Heart right ventricle (tissue), 16 donors: ENCODE measurements at regions not wholly inside any gene's neighbourhood (a gene's known extent, or its start where the extent isn't known, plus 50 kb on each side); places are given as distances from the start of the nearest gene placed in this dataset.

Source experiments
- ATAC-seq, 8 donors: fragments of 200-7000 bp; cut with Tn5 transposase; one replicate each; pipeline ENCODE4 v1.9.1; 2020; ENCODE audit warnings: mild to moderate bottlenecking in 8 of 8, moderate library complexity in 8 of 8, moderate number of reproducible peaks in 1 of 8
- DNase-seq, 2 donors: peaks; one replicate each; pipeline ENCODE4 v3.0.0-alpha.2; 2020
- H3K27ac ChIP-seq, 10 donors: fragments of 200-600 bp; sonication (generic) in 2 of 10; one replicate each; pipeline versions ENCODE4 v1.5.0 to v1.8.0; 2020 to 2022; ENCODE audit warnings: mild to moderate bottlenecking in 3 of 10
- H3K27me3 ChIP-seq, 7 donors: fragments of 200-600 bp; one replicate each; pipeline ENCODE4 v1.8.0; 2021 to 2022; ENCODE audit warnings: mild to moderate bottlenecking in 2 of 7
- H3K36me3 ChIP-seq, 9 donors: fragments of 200-600 bp; sonication (generic) in 1 of 9; one replicate each; pipeline versions ENCODE4 v1.5.0 to v1.8.0; 2020 to 2022; ENCODE audit warnings: mild to moderate bottlenecking in 2 of 9
- H3K4me1 ChIP-seq, 9 donors: fragments of 200-600 bp; sonication (generic) in 1 of 9; one replicate each; pipeline versions ENCODE4 v1.5.0 to v1.8.0; 2020 to 2022; ENCODE audit warnings: mild to moderate bottlenecking in 4 of 9
- H3K4me3 ChIP-seq, 10 donors: fragments of 200-600 bp; sonication (generic) in 2 of 10; one replicate each; pipeline versions ENCODE4 v1.5.0 to v1.8.0; 2020 to 2022; ENCODE audit warnings: mild to moderate bottlenecking in 7 of 10, moderate library complexity in 2 of 10
- H3K9me3 ChIP-seq, 11 donors: fragments of 200-600 bp in 10 of 11; sonication (generic) in 2 of 11; one replicate each; pipeline versions ENCODE4 v1.5.0 to v1.8.0; 2013 to 2022; ENCODE audit warnings: mild to moderate bottlenecking in 2 of 11, control low read depth in 1 of 11, moderate library complexity in 1 of 11
- WGBS, 2 donors: extraction: QIAGEN DNeasy Blood & Tissue Kit; methylation state at CpG; one replicate each; pipeline ENCODE4 v1.1.7; 2013; ENCODE audit warnings: inconsistent platforms in 1 of 2; 5-methylcytosine and 5-hydroxymethylcytosine counted together
- intact Hi-C, 10 donors: fragments of 100-400 bp; cut with DNase I; formaldehyde crosslinking; loops; one replicate each; pipeline versions ENCODE4 v1.11.1 to v1.14.2; 2022
- TF ChIP-seq, protein P1 (sequence below), 9 donors: fragments of 200-600 bp; sonication (generic) in 2 of 9; IDR thresholded peaks; one replicate each; pipeline versions ENCODE4 v1.5.0 to v1.8.0; 2021 to 2022; ENCODE audit warnings: antibody characterized with exemption in 9 of 9, mild to moderate bottlenecking in 5 of 9, moderate library complexity in 1 of 9
- donor health status: Arrhythmogenic right ventricular cardiomyopathy.
- donor health status: ischemic (EF 13 %, LVEDD 7.1; RV severe dilation, severe dysfunction).
- donor health status: healthy with polysubstance abuse.
- donor health status: DM: no; HTN: yes; CAD: no.
- donor health status: DM: no; HTN: no; CAD: no.
- donor health status: ischemic (EF 25% LVEDD 6.9; RV normal size, moderate dysfunction).
- donor health status: ischemic (EF 25% LVEDD 5.7; RV mildly dilated, moderate dysfunction).
- donor health status: healthy.
- donor health status: DM: yes; HTN: yes; CAD: no.
- donor health status: Ischemic cardiomyopathy.
- donor health status: ischemic (EF 35%, LVEDD 5.7; RV mildly dilated, moderate dysfunction).
- donor health status: nonischemic (EF 11% LVEDD 7.7; RV severe dilation, severe dysfunction).
- donor health status: DM: yes; HTN: yes; CAD: no.
- donor health status: PGD.
- donor health status: ischemic (EF 29% LVEDD 5.4; RV normal size, mild dysfunction).
- donor health status: nonischemic (EF 23%, LVEDD 6.1; RV moderate dilation, normal function).

DNA sequence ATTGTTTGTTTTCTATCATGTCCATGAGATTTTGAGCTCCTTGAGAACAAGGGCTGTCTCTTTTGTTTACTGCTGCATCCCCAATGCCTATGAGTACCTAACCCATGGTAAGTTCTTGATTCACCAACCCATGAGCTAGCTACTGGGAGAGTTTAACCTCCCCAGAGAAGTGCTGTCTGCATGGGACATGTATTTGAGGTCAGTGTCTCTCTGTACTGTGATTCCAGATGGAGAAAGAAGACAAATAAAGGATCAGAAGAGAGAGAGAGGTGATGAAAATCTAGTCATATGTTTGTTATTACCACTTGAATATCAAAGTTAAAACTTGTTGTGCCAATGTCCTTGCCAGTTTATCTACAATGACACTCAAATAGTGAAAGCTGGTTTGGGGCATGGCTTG is 421.8 kb downstream of the BCAT1 start:
- no peaks in the 10 kb centered on the region for H3K27me3 ChIP-seq
- TF ChIP-seq, protein P1, sequence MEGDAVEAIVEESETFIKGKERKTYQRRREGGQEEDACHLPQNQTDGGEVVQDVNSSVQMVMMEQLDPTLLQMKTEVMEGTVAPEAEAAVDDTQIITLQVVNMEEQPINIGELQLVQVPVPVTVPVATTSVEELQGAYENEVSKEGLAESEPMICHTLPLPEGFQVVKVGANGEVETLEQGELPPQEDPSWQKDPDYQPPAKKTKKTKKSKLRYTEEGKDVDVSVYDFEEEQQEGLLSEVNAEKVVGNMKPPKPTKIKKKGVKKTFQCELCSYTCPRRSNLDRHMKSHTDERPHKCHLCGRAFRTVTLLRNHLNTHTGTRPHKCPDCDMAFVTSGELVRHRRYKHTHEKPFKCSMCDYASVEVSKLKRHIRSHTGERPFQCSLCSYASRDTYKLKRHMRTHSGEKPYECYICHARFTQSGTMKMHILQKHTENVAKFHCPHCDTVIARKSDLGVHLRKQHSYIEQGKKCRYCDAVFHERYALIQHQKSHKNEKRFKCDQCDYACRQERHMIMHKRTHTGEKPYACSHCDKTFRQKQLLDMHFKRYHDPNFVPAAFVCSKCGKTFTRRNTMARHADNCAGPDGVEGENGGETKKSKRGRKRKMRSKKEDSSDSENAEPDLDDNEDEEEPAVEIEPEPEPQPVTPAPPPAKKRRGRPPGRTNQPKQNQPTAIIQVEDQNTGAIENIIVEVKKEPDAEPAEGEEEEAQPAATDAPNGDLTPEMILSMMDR (IDR thresholded peaks at IDR 0.05), result no peak
- intact Hi-C loops, result no loop called here
- H3K4me1 ChIP-seq, result peaks cover 0 to 11% (median 0%) of the 10 kb centered on the region in 9 donors
- no peak overlapping the region for H3K27ac ChIP-seq
- ATAC-seq, result no peak
- peaks cover 0 to 21% (median 0%) of the 10 kb centered on the region in 11 donors for H3K9me3 ChIP-seq
- no peak for DNase-seq
- no peak overlapping the region for H3K4me3 ChIP-seq
- H3K36me3 ChIP-seq, result no peaks in the 10 kb centered on the region

DNA sequence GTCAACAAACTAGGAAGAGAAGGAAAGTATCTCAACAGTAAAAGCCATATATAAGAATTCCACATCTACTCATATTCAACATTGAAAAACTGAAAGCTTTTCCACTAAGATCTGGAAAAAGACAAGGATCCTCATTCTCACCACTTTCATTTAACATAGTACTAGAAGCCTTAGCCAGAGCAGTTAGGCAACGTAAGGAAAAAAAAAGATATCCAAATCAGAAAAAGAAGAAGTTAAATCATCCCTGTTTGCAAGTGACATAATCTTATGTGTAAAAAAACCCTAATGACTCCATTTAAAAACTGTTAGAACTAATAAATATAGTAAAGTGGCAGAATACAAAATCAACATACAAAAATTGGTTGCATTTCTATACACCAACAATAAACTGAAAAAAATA is 426.2 kb downstream of the BCAT1 start:
- Histone ChIP-seq H3K27ac (no peak overlapping the region), H3K27me3 (no peaks in the 10 kb centered on the region), H3K4me1 (no peaks in the 10 kb centered on the region), H3K36me3 (no peaks in the 10 kb centered on the region), H3K9me3 (peaks cover 0 to 63% (median 19%) of the 10 kb centered on the region in 11 donors), H3K4me3 (no peak overlapping the region)
- WGBS, 2 donors, result 86 to 88% methylated on average over 1 of the region's 1 CpG
- DNase-seq, result no peak
- TF ChIP-seq, protein P1 (IDR thresholded peaks at IDR 0.05), result no peak
- intact Hi-C loops, result no loop called here
- ATAC-seq, result no peak

DNA sequence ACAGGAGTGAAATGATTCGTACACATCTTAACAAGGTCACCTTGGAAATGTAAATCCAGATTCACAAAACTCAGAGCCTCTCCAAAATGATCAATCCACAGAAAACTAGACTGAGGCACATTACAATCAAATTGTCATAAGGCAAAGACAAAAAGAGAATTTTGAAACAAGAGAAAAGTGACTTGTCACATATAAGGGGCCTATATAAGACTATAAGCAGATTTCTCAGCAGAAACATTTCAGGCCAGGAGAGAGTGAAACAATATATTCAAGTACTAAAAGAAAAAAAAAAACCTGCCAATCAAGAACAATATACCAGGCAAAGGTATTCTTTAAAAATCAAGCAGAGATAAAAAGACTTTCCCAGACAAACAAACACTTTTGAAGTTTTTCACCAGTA is 429.1 kb downstream of the BCAT1 start:
- WGBS, 2 donors, result 90 to 96% methylated on average over 1 of the region's 1 CpG
- no peaks in the 10 kb centered on the region for H3K27me3 ChIP-seq
- intact Hi-C loops, result no loop called here
- no peaks in the 10 kb centered on the region for H3K36me3 ChIP-seq
- H3K4me1 ChIP-seq, result no peaks in the 10 kb centered on the region
- H3K27ac ChIP-seq, result no peak overlapping the region
- DNase-seq (no peak), ATAC-seq (no peak)
- no peak overlapping the region for H3K4me3 ChIP-seq
- TF ChIP-seq, protein P1 (IDR thresholded peaks at IDR 0.05), result no peak
- H3K9me3 ChIP-seq, result peaks cover 0 to 64% (median 19%) of the 10 kb centered on the region in 11 donors

DNA sequence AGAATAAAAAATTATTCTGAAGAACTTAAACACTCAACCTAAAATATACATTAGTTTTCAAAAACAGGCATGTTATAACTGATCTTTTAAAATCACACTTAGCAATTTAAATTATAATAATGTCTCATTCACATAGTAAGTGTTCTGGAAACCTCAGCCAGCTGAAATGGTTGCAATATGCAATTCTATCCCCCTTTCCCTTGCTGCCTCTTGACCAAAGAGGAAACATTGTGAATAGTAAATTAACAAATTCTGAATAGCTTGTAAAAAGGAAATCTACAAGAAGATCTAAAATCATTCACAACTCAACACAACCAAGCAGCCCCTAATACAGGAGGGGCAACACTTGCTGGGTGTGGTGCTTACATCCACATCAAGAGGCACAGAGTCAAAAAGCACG is 431.9 kb downstream of the BCAT1 start:
- no peak for ATAC-seq
- intact Hi-C loops, result no loop called here
- DNase-seq, result no peak
- H3K27me3 ChIP-seq, result no peaks in the 10 kb centered on the region
- H3K4me1 ChIP-seq, result no peaks in the 10 kb centered on the region
- H3K27ac ChIP-seq, result no peak overlapping the region
- 61 to 63% methylated on average over 1 of the region's 1 CpG for WGBS, 2 donors
- no peak overlapping the region for H3K4me3 ChIP-seq
- TF ChIP-seq, protein P1 (IDR thresholded peaks at IDR 0.05), result no peak
- no peaks in the 10 kb centered on the region for H3K36me3 ChIP-seq
- H3K9me3 ChIP-seq, result peaks cover 0 to 53% (median 19%) of the 10 kb centered on the region in 11 donors
